WTC11 (cell line): ENCODE measurements at regions not wholly inside any gene's neighbourhood (a gene's known extent, or its start where the extent isn't known, plus 50 kb on each side); places are given as distances from the start of the nearest gene placed in this dataset.

Experiments
- ATAC-seq: fragments of 200-7000 bp; cut with Tn5 transposase; 2 replicates; pipeline ENCODE4 v1.10.0; 2021; ENCODE audit warnings: mild to moderate bottlenecking, moderate library complexity
- CTCF ChIA-PET: fragments of 300-600 bp; sonication (Branson Sonifier 250); formaldehyde crosslinking; loops from one replicate; lab custom pipeline; 2021; ENCODE audit warnings: antibody characterized with exemption; lab: Charles Lee
- POLR2A ChIA-PET: fragments of 350-600 bp; sonication (Branson Sonifier 250); formaldehyde crosslinking; loops from one replicate; lab custom pipeline; 2021; ENCODE audit warnings: antibody characterized with exemption; lab: Charles Lee
- DNase-seq: peaks from one replicate; pipeline ENCODE4 v3.0.0; 2021; ENCODE audit warnings: low spot score
- H3K27ac Mint-ChIP-seq: 2 replicates; pipeline ENCODE4 v1.8.0; 2021; ENCODE audit warnings: mixed read lengths
- H3K27me3 Mint-ChIP-seq: 2 replicates; pipeline ENCODE4 v1.8.0; 2021; ENCODE audit warnings: low read depth, mild to moderate bottlenecking, moderate library complexity, mixed read lengths
- H3K36me3 Mint-ChIP-seq: 2 replicates; pipeline ENCODE4 v1.8.0; 2021; ENCODE audit warnings: mixed read lengths
- H3K4me1 Mint-ChIP-seq: 2 replicates; pipeline ENCODE4 v1.8.0; 2022; ENCODE audit warnings: mixed read lengths
- H3K4me3 Mint-ChIP-seq: 2 replicates; pipeline ENCODE4 v1.8.0; 2021; ENCODE audit warnings: mild to moderate bottlenecking, moderate library complexity, mixed read lengths
- H3K9me3 Mint-ChIP-seq: 2 replicates; pipeline ENCODE4 v1.8.0; 2021; ENCODE audit warnings: mixed read lengths
- E2F4 ChIP-seq: sonication (generic); formaldehyde crosslinking; IDR thresholded peaks from 2 replicates; pipeline ENCODE4 v1.8.1; 2022; ENCODE audit warnings: low read depth, mild to moderate bottlenecking, moderate library complexity, missing genetic modification reagents, borderline replicate concordance
- ELF4 ChIP-seq: sonication (generic); formaldehyde crosslinking; IDR thresholded peaks from 2 replicates; pipeline ENCODE4 v1.8.1; 2022; ENCODE audit warnings: low read depth, mild to moderate bottlenecking, moderate library complexity, missing genetic modification reagents
- ESRRA ChIP-seq: sonication (generic); formaldehyde crosslinking; IDR thresholded peaks from 2 replicates; pipeline ENCODE4 v1.8.1; 2022; ENCODE audit warnings: mild to moderate bottlenecking, missing genetic modification reagents, borderline replicate concordance
- HMGA2 ChIP-seq: fragments of 250-450 bp; sonication (Bioruptor Pico); IDR thresholded peaks from 2 replicates; pipeline ENCODE4 v1.4.0; 2021; ENCODE audit warnings: mild to moderate bottlenecking, moderate library complexity
- HMGXB4 ChIP-seq: sonication (generic); formaldehyde crosslinking; IDR thresholded peaks from 2 replicates; pipeline ENCODE4 v1.8.1; 2023; ENCODE audit warnings: mild to moderate bottlenecking, moderate library complexity, missing genetic modification reagents
- JUN ChIP-seq: sonication (generic); formaldehyde crosslinking; IDR thresholded peaks from 2 replicates; pipeline ENCODE4 v1.8.0; 2023; ENCODE audit warnings: mild to moderate bottlenecking, missing genetic modification reagents
- NFATC4 ChIP-seq: fragments of 250-450 bp; sonication (Bioruptor Pico); IDR thresholded peaks from 2 replicates; pipeline ENCODE4 v1.9.0; 2021; ENCODE audit warnings: mild to moderate bottlenecking
- NFE2L1 ChIP-seq: sonication (generic); formaldehyde crosslinking; IDR thresholded peaks from 2 replicates; pipeline ENCODE4 v1.8.1; 2023; ENCODE audit warnings: missing genetic modification reagents
- OVOL2 ChIP-seq: fragments of 250-450 bp; sonication (Bioruptor Pico); IDR thresholded peaks from 2 replicates; pipeline ENCODE4 v1.9.0; 2021; ENCODE audit warnings: mild to moderate bottlenecking, borderline replicate concordance
- PRDM15 ChIP-seq: sonication (generic); formaldehyde crosslinking; IDR thresholded peaks from 2 replicates; pipeline ENCODE4 v1.8.0; 2022; ENCODE audit warnings: missing genetic modification reagents
- SOX15 ChIP-seq: fragments of 250-450 bp; sonication (Bioruptor Pico); IDR thresholded peaks from 2 replicates; pipeline ENCODE4 v1.9.0; 2021; ENCODE audit warnings: mild to moderate bottlenecking
- USF2 ChIP-seq: sonication (generic); formaldehyde crosslinking; IDR thresholded peaks from 2 replicates; pipeline ENCODE4 v1.8.1; 2023; ENCODE audit warnings: mild to moderate bottlenecking, missing genetic modification reagents, moderate library complexity
- ZNF121 ChIP-seq: sonication (generic); formaldehyde crosslinking; IDR thresholded peaks from 2 replicates; pipeline ENCODE4 v1.8.0; 2023; ENCODE audit warnings: missing genetic modification reagents
- ZNF138 ChIP-seq: sonication (generic); formaldehyde crosslinking; conservative IDR thresholded peaks from 2 replicates; pipeline ENCODE4 v1.8.1; 2022; ENCODE audit warnings: mild to moderate bottlenecking, moderate library complexity, missing genetic modification reagents
- ZNF232 ChIP-seq: sonication (generic); formaldehyde crosslinking; IDR thresholded peaks from 2 replicates; pipeline ENCODE4 v1.8.0; 2022; ENCODE audit warnings: mild to moderate bottlenecking, missing genetic modification reagents
- ZNF425 ChIP-seq: fragments of 250-450 bp; sonication (Bioruptor Pico); conservative IDR thresholded peaks from 2 replicates; pipeline ENCODE4 v1.9.0; 2021; ENCODE audit warnings: mild to moderate bottlenecking

GRCh38 chr11:92830377-92831155, 138.9 kb upstream of the MTNR1B start (continued):
- TF ChIP-seq HMGXB4 (CRISPR knock-in tag) (no peak), ZNF138 (CRISPR knock-in tag) (no peak), NFE2L1 (CRISPR knock-in tag) (no peak), ZNF232 (no peak)

- H3K36me3 Mint-ChIP-seq = peaks cover 7% of the 10 kb centered on the region
- no peak for TF ChIP-seq OVOL2 (CRISPR knock-in tag)
- TF ChIP-seq JUN = no peak
- no peak for TF ChIP-seq ZNF425 (CRISPR knock-in tag)
- TF ChIP-seq USF2 = no peak
- no peak for TF ChIP-seq ESRRA
- DNase-seq (no peak), ATAC-seq (no peak)
- no peak overlapping the region for H3K4me3 Mint-ChIP-seq
- H3K27ac Mint-ChIP-seq = no peak overlapping the region
- POLR2A ChIA-PET = no interaction called here
- H3K27me3 Mint-ChIP-seq = no peaks in the 10 kb centered on the region
- H3K4me1 Mint-ChIP-seq = peaks cover 41% of the 10 kb centered on the region
- H3K9me3 Mint-ChIP-seq = peaks cover 4% of the 10 kb centered on the region
- CTCF ChIA-PET = no interaction called here
Observed at GRCh38 chr11:92834296-92835020, 135.0 kb upstream of the MTNR1B start.

GRCh38 chr11:92837595-92837994, 131.9 kb upstream of the MTNR1B start:
- H3K4me1 Mint-ChIP-seq = peaks cover 46% of the 10 kb centered on the region
- no peaks in the 10 kb centered on the region; the same call in 1 of the 2 replicates for H3K36me3 Mint-ChIP-seq
- H3K9me3 Mint-ChIP-seq = no peaks in the 10 kb centered on the region
- no peak overlapping the region for H3K4me3 Mint-ChIP-seq
- no peak for TF ChIP-seq NFATC4
- no peak for TF ChIP-seq E2F4 (CRISPR knock-in tag)
- TF ChIP-seq JUN = no peak
- TF ChIP-seq PRDM15 (CRISPR knock-in tag) = no peak
- TF ChIP-seq HMGA2 (CRISPR knock-in tag) = no peak
- no peak for TF ChIP-seq ZNF121 (CRISPR knock-in tag)
- no peak for TF ChIP-seq SOX15 (CRISPR knock-in tag)
- no peak for TF ChIP-seq ELF4 (CRISPR knock-in tag)
- CTCF ChIA-PET = no interaction called here
- H3K27ac Mint-ChIP-seq = no peak overlapping the region
- ATAC-seq (no peak), DNase-seq (no peak)
- H3K27me3 Mint-ChIP-seq = no peaks in the 10 kb centered on the region
- POLR2A ChIA-PET = no interaction called here
